ENCODE measurements at regions not wholly inside any gene's neighbourhood (a gene's known extent, or its start where the extent isn't known, plus 50 kb on each side); places are given as distances from the start of the nearest gene placed in this dataset.

GRCh38 chr20:61073376-61073775 is 178.7 kb upstream of the CDH4 start:
- Histone ChIP-seq H3K4me2 (no peak overlapping the region), H3K4me3 (ENCODE audit: low read depth in 2 of 2, low read length in 1 of 2) (no peak overlapping the region), H3K27ac (ENCODE audit: low read depth in 2 of 2, low read length in 1 of 2) (no peak overlapping the region), H2AFZ (ENCODE audit: low read depth) (no peak overlapping the region), H3F3A (replicated peaks; ENCODE audit: insufficient read depth) (no peaks in the 10 kb centered on the region), H3K79me2 (ENCODE audit: insufficient read depth) (no peaks in the 10 kb centered on the region), H3K27me3 (ENCODE audit: insufficient read depth) (no peaks in the 10 kb centered on the region), H3K36me3 (replicated peaks in 1 of 2; ENCODE audit: control insufficient read depth in 1 of 2, insufficient read depth in 2 of 2, low read length in 1 of 2) (no peaks in the 10 kb centered on the region), H4K20me1 (ENCODE audit: insufficient read depth) (no peaks in the 10 kb centered on the region), H3K9ac (no peak overlapping the region), H3K9me3 (no peaks in the 10 kb centered on the region), H3K9me2 (no peaks in the 10 kb centered on the region), H3K4me1 (ENCODE audit: control insufficient read depth in 1 of 2, insufficient read depth in 2 of 2, low read depth in 1 of 2, low read length in 1 of 2) (no peaks in the 10 kb centered on the region)
- WGBS (ENCODE audit: low lambda C conversion rate), result 40% methylated on average over 6 of the region's 6 CpGs
- POLR2A ChIA-PET, result no interaction called here
- no peak for TF ChIP-seq EP300 (IDR thresholded peaks at IDR 0.05; ENCODE audit: borderline replicate concordance in 1 of 2, low read depth in 1 of 2, low read length in 1 of 2)
- no peak for TF ChIP-seq FOXJ3 (CRISPR knock-in tag; IDR thresholded peaks at IDR 0.05)
- no peak for TF ChIP-seq RCOR1 (IDR thresholded peaks at IDR 0.05; ENCODE audit: low read length)
- no peak for TF ChIP-seq FOXM1 (IDR thresholded peaks at IDR 0.05; ENCODE audit: low read depth)
- no peak for TF ChIP-seq TEAD4 (IDR thresholded peaks at IDR 0.05; ENCODE audit: borderline replicate concordance, insufficient read depth)
- no peak for TF ChIP-seq USF1 (IDR thresholded peaks at IDR 0.05; ENCODE audit: borderline replicate concordance, low read depth)
- TF ChIP-seq CTCF (IDR thresholded peaks at IDR 0.05), result no peak
- TF ChIP-seq, protein P1, sequence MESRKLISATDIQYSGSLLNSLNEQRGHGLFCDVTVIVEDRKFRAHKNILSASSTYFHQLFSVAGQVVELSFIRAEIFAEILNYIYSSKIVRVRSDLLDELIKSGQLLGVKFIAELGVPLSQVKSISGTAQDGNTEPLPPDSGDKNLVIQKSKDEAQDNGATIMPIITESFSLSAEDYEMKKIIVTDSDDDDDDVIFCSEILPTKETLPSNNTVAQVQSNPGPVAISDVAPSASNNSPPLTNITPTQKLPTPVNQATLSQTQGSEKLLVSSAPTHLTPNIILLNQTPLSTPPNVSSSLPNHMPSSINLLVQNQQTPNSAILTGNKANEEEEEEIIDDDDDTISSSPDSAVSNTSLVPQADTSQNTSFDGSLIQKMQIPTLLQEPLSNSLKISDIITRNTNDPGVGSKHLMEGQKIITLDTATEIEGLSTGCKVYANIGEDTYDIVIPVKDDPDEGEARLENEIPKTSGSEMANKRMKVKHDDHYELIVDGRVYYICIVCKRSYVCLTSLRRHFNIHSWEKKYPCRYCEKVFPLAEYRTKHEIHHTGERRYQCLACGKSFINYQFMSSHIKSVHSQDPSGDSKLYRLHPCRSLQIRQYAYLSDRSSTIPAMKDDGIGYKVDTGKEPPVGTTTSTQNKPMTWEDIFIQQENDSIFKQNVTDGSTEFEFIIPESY (IDR thresholded peaks at IDR 0.05; ENCODE audit: borderline replicate concordance, low read depth), result no peak
- TF ChIP-seq TCF12 (IDR thresholded peaks at IDR 0.05), result no peak
- no peak for TF ChIP-seq EZH2phosphoT487 (IDR thresholded peaks at IDR 0.05; ENCODE audit: borderline replicate concordance, low read depth)
- no peak for TF ChIP-seq TAF1 (IDR thresholded peaks at IDR 0.05; ENCODE audit: borderline replicate concordance, low read depth, low read length)
- TF ChIP-seq GABPA (IDR thresholded peaks at IDR 0.05; ENCODE audit: low read depth), result no peak
- TF ChIP-seq RXRA (IDR thresholded peaks at IDR 0.05; ENCODE audit: borderline replicate concordance, low read depth), result no peak
- TF ChIP-seq ELF1 (IDR thresholded peaks at IDR 0.05), result no peak
- no peak for TF ChIP-seq FOSL2 (IDR thresholded peaks at IDR 0.05; ENCODE audit: borderline replicate concordance, low read depth)
- TF ChIP-seq, protein P2, sequence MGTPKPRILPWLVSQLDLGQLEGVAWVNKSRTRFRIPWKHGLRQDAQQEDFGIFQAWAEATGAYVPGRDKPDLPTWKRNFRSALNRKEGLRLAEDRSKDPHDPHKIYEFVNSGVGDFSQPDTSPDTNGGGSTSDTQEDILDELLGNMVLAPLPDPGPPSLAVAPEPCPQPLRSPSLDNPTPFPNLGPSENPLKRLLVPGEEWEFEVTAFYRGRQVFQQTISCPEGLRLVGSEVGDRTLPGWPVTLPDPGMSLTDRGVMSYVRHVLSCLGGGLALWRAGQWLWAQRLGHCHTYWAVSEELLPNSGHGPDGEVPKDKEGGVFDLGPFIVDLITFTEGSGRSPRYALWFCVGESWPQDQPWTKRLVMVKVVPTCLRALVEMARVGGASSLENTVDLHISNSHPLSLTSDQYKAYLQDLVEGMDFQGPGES (IDR thresholded peaks at IDR 0.05; ENCODE audit: low read depth, low read length), result no peak
- TF ChIP-seq RAD21 (IDR thresholded peaks at IDR 0.05; ENCODE audit: low read length), result no peak
- CTCF ChIA-PET, result no interaction called here
- no peak for DNase-seq

All from SK-N-SH (cell line).